Astrocyte (in vitro differentiated cells and primary cell): ENCODE measurements at regions not wholly inside any gene's neighbourhood (a gene's known extent, or its start where the extent isn't known, plus 50 kb on each side); places are given as distances from the start of the nearest gene placed in this dataset.

ENCODE experiments used
- CTCF ChIP-seq: IDR thresholded peaks from 2 replicates; pipeline ENCODE4 v1.5.1; 2011; ENCODE audit warnings: low read depth, mild to moderate bottlenecking, inconsistent platforms, low read length, moderate library complexity; ENCODE audit not compliant: insufficient read depth
- EZH2 ChIP-seq: IDR thresholded peaks from 2 replicates; pipeline ENCODE4 v1.6.1; 2012; ENCODE audit warnings: mild to moderate bottlenecking, low read length, inconsistent platforms; ENCODE audit not compliant: insufficient read depth

- TF ChIP-seq CTCF (no peak), EZH2 (no peak)
Observed at GRCh38 chr9:99411479-99412115, 189.5 kb downstream of the SEC61B start.
